Adrenal gland (tissue), 9 donors: ENCODE measurements at regions not wholly inside any gene's neighbourhood (a gene's known extent, or its start where the extent isn't known, plus 50 kb on each side); places are given as distances from the start of the nearest gene placed in this dataset.

ENCODE experiments used
- DNase-seq, 7 donors: peaks; one replicate each; pipeline ENCODE4 v3.0.0-alpha.2; 2019 to 2020
- H3K27ac ChIP-seq, 5 donors: fragments of 200-600 bp; sonication (generic) in 4 of 5; 1 replicate in 3 of 5; 2 replicates in 2 of 5; pipeline versions ENCODE4 v1.5.1 to v1.8.0; 2016 to 2020; ENCODE audit warnings: mild to moderate bottlenecking in 1 of 5
- H3K27me3 ChIP-seq: fragments of 200-600 bp; 2 replicates; pipeline ENCODE4 v1.8.0; 2021
- H3K36me3 ChIP-seq, 2 donors: fragments of 200-600 bp; replicated peaks in 1 of 2; 1 replicate in 1 of 2; 2 replicates in 1 of 2; pipeline versions ENCODE4 v1.5.1 to v1.8.0; 2018 to 2022
- H3K4me1 ChIP-seq, 2 donors: fragments of 200-600 bp; replicated peaks in 1 of 2; 1 replicate in 1 of 2; 2 replicates in 1 of 2; pipeline versions ENCODE4 v1.5.1 to v1.8.0; 2018 to 2021
- H3K4me3 ChIP-seq, 4 donors: fragments of 200-600 bp; sonication (generic) in 3 of 4; one replicate each; pipeline ENCODE4 v1.5.1; 2016 to 2018
- H3K9me3 ChIP-seq, 3 donors: fragments of 200-600 bp; sonication (generic) in 1 of 3; replicated peaks in 1 of 3; 1 replicate in 2 of 3; 2 replicates in 1 of 3; pipeline versions ENCODE4 v1.5.1 to v1.8.0; 2016 to 2021
- POLR2A ChIP-seq, 2 donors: fragments of 450-650 bp; IDR thresholded peaks; one replicate each; pipeline ENCODE4 v1.6.1; 2017; ENCODE audit warnings: antibody characterized with exemption in 2 of 2, mild to moderate bottlenecking in 2 of 2, moderate library complexity in 1 of 2
- WGBS, 4 donors: extraction: QIAGEN DNeasy Blood & Tissue Kit in 2 of 4; methylation state at CpG; one replicate each; pipeline versions ENCODE4 v1.1.5 to v1.1.7; 2013 to 2017; 5-methylcytosine and 5-hydroxymethylcytosine counted together
- intact Hi-C, 2 donors: fragments of 100-400 bp; cut with DNase I; formaldehyde crosslinking; loops; one replicate each; pipeline versions ENCODE4 v1.14.1 to v1.15.0; 2022 to 2023
- TF ChIP-seq, protein P1 (sequence below), 6 experiments: fragments of 450-650 bp in 4 of 6; fragments of 200-600 bp in 2 of 6; sonication (generic) in 1 of 6; IDR thresholded peaks; 1 replicate in 5 of 6; 2 replicates in 1 of 6; pipeline versions ENCODE4 v1.5.1 to v1.8.0; 2016 to 2021; ENCODE audit warnings: antibody characterized with exemption in 6 of 6, mild to moderate bottlenecking in 2 of 6, moderate library complexity in 1 of 6
- donor health status: healthy with polysubstance abuse.
- donor health status: Bipolar disorder and iron deficiency.
- donor health status: DM: yes; HTN: yes; CAD: no.
- donor health status: DM: no; HTN: no; CAD: no.
- donor health status: DM: no; HTN: no; CAD: no.

DNA sequence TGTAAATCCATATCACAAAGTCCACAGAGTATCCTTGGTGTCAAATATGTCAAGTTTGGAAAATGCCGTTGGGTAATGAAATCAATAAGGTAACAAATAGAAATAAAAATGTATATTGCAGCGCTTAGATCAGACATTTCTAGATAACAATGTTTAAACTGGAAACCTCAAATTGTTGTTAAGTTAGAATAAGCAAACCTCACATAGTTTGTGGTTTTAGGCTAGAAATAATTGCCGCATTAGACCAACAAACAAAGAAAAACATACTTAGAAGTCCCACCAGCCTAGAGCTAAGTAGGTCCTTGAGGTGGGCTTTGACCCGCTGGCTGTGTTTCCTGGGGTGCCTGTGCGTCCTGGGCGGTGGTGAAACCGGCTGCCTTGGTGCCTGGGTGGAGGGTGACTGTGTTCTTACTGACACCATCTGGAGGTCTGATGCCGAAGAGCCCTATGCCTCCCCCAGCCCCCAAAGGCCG lies 71.4 kb downstream of the DACT2 start:
- TF ChIP-seq, protein P1, sequence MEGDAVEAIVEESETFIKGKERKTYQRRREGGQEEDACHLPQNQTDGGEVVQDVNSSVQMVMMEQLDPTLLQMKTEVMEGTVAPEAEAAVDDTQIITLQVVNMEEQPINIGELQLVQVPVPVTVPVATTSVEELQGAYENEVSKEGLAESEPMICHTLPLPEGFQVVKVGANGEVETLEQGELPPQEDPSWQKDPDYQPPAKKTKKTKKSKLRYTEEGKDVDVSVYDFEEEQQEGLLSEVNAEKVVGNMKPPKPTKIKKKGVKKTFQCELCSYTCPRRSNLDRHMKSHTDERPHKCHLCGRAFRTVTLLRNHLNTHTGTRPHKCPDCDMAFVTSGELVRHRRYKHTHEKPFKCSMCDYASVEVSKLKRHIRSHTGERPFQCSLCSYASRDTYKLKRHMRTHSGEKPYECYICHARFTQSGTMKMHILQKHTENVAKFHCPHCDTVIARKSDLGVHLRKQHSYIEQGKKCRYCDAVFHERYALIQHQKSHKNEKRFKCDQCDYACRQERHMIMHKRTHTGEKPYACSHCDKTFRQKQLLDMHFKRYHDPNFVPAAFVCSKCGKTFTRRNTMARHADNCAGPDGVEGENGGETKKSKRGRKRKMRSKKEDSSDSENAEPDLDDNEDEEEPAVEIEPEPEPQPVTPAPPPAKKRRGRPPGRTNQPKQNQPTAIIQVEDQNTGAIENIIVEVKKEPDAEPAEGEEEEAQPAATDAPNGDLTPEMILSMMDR (IDR thresholded peaks at IDR 0.05): no peak
- no peak for TF ChIP-seq POLR2A (IDR thresholded peaks at IDR 0.05)
- no peak overlapping the region for H3K27ac ChIP-seq
- H3K4me1 ChIP-seq: no peaks in the 10 kb centered on the region
- 75 to 83% (median 77%) methylated on average over 6 to 9 of the region's 9 CpGs for WGBS, 4 donors
- no peak for DNase-seq
- intact Hi-C loops: no loop called here
- H3K27me3 ChIP-seq: no peaks in the 10 kb centered on the region
- H3K36me3 ChIP-seq: no peaks in the 10 kb centered on the region
- no peaks in the 10 kb centered on the region for H3K9me3 ChIP-seq
- H3K4me3 ChIP-seq: no peak overlapping the region

DNA sequence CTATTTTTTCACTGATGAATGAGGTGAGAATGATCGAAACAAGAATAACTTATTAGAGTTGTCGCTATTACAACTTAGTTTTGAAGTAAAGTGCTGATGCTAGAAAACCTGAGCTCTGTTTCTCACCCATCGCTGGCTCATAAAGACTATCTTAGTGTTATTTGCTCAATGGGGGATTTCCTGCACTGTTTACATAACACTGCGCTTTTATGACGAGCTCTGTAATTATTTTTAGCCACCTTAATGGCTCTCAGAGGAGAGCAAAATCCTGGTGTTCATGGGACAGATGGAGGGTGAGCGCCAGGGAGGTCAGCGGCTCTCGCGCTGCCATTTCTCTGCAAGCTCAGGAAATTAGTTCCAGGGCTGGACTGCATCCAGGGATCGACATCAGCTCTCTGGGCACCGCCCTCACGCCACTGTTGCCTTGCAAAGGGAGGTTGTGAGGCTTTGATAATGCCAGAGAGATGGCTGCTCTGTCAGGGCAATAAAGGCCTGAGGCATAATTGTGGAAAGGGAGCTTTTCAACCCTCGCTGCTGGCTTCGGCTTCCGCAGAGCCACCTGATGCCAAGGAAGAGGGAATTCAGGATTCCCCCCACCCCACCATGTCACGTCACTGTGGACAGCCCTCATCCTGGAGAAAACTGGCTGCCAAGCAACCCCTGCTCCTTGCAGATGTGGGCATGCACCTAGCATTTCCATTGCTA lies 72.0 kb downstream of the DACT2 start:
- 49 to 57% (median 54%) methylated on average over 12 to 16 of the region's 16 CpGs for WGBS, 4 donors
- Histone ChIP-seq H3K27ac (no peak overlapping the region), H3K36me3 (no peaks in the 10 kb centered on the region), H3K9me3 (no peaks in the 10 kb centered on the region), H3K4me1 (no peaks in the 10 kb centered on the region), H3K4me3 (no peak overlapping the region), H3K27me3 (no peaks in the 10 kb centered on the region)
- intact Hi-C loops: no loop called here
- TF ChIP-seq POLR2A (IDR thresholded peaks at IDR 0.05): no peak
- TF ChIP-seq, protein P1 (IDR thresholded peaks at IDR 0.05): no peak
- peak in 1 of 7 donors; percentile 4 for DNase-seq

DNA sequence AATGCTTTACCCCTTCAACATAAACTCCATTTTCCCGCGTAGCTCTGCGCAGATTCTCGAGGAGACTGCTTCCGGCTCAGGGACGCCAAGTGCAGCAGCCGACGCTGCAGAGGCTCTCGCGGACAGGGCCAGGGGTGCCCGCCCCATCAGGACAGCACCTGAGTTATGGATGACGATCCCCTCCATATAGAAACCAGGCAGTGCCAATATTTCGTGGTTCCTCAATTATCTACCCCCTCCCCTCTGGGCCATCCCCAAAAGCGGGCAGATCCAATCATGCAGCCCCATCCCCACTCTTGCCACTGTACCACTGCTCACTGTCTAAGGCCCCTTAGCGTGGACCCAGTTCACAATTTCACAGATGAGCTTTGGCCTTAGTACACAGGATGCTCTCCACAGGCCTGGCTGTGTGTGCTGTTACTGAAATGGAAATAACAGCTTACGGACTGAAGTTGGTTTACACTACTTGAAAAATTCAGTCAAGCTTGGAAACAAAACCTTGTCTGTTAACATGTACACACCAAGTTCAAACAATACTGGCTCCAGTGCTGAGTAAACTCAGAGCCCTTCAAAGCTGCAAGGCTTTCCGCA lies 74.5 kb downstream of the DACT2 start:
- Histone ChIP-seq H3K9me3 (no peaks in the 10 kb centered on the region), H3K27me3 (no peaks in the 10 kb centered on the region), H3K4me1 (no peaks in the 10 kb centered on the region), H3K4me3 (no peak overlapping the region), H3K36me3 (no peaks in the 10 kb centered on the region), H3K27ac (no peak overlapping the region)
- no peak for DNase-seq
- TF ChIP-seq POLR2A (IDR thresholded peaks at IDR 0.05): no peak
- TF ChIP-seq, protein P1 (IDR thresholded peaks at IDR 0.05): no peak
- intact Hi-C loops: no loop called here
- 89 to 94% (median 91%) methylated on average over 15 to 17 of the region's 17 CpGs for WGBS, 4 donors

DNA sequence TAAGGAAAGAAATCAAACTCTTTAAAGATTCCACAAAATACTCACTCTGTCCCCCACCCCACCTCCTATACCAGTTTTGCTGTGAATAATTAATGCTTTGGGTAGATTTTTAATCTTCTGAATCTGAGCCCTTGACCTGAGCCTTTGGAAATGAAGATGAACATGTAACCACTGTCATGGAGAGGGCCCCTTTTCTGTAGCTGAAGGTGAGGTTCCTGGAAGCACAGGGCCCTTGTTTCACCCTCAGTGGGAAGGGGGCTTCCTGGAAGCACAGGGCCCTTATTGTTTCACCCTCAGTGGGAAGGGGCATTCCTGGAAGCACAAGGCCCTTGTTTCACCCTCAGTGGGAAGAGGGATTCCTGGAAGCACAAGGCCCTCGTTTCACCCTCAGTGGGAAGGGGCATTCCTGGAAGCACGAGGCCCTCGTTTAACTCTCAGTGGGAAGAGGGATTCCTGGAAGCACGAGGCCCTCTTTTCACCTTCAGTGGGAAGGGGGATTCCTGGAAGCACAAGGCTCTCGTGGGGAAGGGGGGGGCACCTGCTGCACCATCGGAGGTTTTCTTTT lies 75.7 kb downstream of the DACT2 start:
- H3K27me3 ChIP-seq: no peaks in the 10 kb centered on the region
- H3K27ac ChIP-seq: no peak overlapping the region
- no peak overlapping the region for H3K4me3 ChIP-seq
- no peaks in the 10 kb centered on the region for H3K9me3 ChIP-seq
- no peaks in the 10 kb centered on the region for H3K4me1 ChIP-seq
- no peak for DNase-seq
- TF ChIP-seq, protein P1 (IDR thresholded peaks at IDR 0.05): no peak
- no peak for TF ChIP-seq POLR2A (IDR thresholded peaks at IDR 0.05)
- intact Hi-C loops: no loop called here
- 77 to 81% (median 78%) methylated on average over 6 of the region's 6 CpGs for WGBS, 4 donors
- no peaks in the 10 kb centered on the region for H3K36me3 ChIP-seq
